ENCODE measurements at regions not wholly inside any gene's neighbourhood (a gene's known extent, or its start where the extent isn't known, plus 50 kb on each side); places are given as distances from the start of the nearest gene placed in this dataset.

DNA sequence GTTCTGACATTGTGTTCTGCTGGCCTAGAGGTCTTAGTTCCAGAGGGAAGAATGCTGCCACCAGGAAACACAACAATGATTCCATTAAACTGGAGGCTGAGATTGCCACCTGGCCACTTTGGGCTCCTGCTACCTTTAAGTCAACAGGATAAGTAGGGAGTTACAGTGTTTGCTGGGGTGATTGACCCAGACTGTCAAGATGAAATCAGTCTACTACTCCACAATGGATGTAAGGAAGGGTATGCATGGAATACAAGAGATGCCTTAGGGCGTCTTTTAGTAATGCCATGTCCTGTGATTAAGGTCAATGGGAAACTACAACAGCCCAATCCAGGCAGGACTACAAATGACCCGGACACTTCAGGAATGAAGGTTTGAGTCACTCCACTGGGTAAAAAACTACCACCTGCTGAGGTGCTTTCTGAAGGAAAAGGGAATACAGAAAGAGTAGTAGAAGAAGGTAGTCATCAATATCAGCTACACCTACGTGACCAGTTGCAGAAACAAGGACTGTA is 852.6 kb downstream of the LRFN5 start:
- no peak for TF ChIP-seq CTCF (IDR thresholded peaks at IDR 0.05)
- no peak for TF ChIP-seq HMGXB4 (CRISPR knock-in tag; IDR thresholded peaks at IDR 0.05; ENCODE audit: borderline replicate concordance)
- TF ChIP-seq RAD21 (conservative IDR thresholded peaks at IDR 0.05 in 1 of 2, IDR thresholded peaks at IDR 0.05 in 1 of 2), result no peak
- no peak for TF ChIP-seq JUN (IDR thresholded peaks at IDR 0.05)
- no peak for TF ChIP-seq RARB (CRISPR knock-in tag; IDR thresholded peaks at IDR 0.05)
- no peak for TF ChIP-seq REST (IDR thresholded peaks at IDR 0.05)
